H1 (cell line): ENCODE measurements at regions not wholly inside any gene's neighbourhood (a gene's known extent, or its start where the extent isn't known, plus 50 kb on each side); places are given as distances from the start of the nearest gene placed in this dataset.

Experiments used
- ASH2L ChIP-seq: fragments of 200-600, 300-600 bp; sonication (generic); IDR thresholded peaks from one replicate; pipeline ENCODE4 v1.7.1; 2017; ENCODE audit warnings: low read length
- BACH1 ChIP-seq: IDR thresholded peaks from 2 replicates; pipeline ENCODE4 v1.6.1; 2012; ENCODE audit warnings: low read length, improper control_type of control experiment
- BCL11A ChIP-seq, 2 experiments: IDR thresholded peaks; one replicate each; pipeline ENCODE4 v1.6.1; 2011; ENCODE audit warnings: low read depth in 2 of 2, low read length in 2 of 2, mild to moderate bottlenecking in 2 of 2
- EP300 ChIP-seq, 2 experiments: IDR thresholded peaks; 1 replicate in 1 of 2; 2 replicates in 1 of 2; pipeline ENCODE4 v1.6.1; 2011 to 2012; ENCODE audit warnings: low read depth in 2 of 2, low read length in 2 of 2, mild to moderate bottlenecking in 2 of 2, borderline replicate concordance in 1 of 2, inconsistent platforms in 1 of 2, moderate library complexity in 1 of 2
- POLR2A ChIP-seq, 2 experiments: IDR thresholded peaks; 1 replicate in 1 of 2; 2 replicates in 1 of 2; pipeline ENCODE4 v1.6.1; 2011; ENCODE audit warnings: low read depth in 2 of 2, low read length in 2 of 2, mild to moderate bottlenecking in 2 of 2; ENCODE audit errors: control extremely low read depth in 1 of 2
- POLR2AphosphoS5 ChIP-seq: IDR thresholded peaks from 2 replicates; pipeline ENCODE4 v1.6.1; 2011; ENCODE audit warnings: low read depth, low read length
- RAD21 ChIP-seq, 2 experiments: IDR thresholded peaks in 1 of 2; conservative IDR thresholded peaks in 1 of 2; 2 replicates each; pipeline ENCODE4 v1.6.1; 2011; ENCODE audit warnings: low read depth in 2 of 2, low read length in 2 of 2, improper control_type of control experiment in 1 of 2, inconsistent platforms in 1 of 2, mild to moderate bottlenecking in 1 of 2, moderate library complexity in 1 of 2
- RFX5 ChIP-seq: IDR thresholded peaks from 2 replicates; pipeline ENCODE4 v1.6.1; 2011; ENCODE audit warnings: low read depth, low read length, improper control_type of control experiment, borderline replicate concordance
- SIN3A ChIP-seq, 2 experiments: IDR thresholded peaks in 1 of 2; conservative IDR thresholded peaks in 1 of 2; 2 replicates each; pipeline ENCODE4 v1.6.1; 2011 to 2012; ENCODE audit warnings: low read length in 2 of 2, improper control_type of control experiment in 1 of 2, low read depth in 1 of 2, mild to moderate bottlenecking in 1 of 2
- SP1 ChIP-seq: IDR thresholded peaks from 2 replicates; pipeline ENCODE4 v1.6.1; 2011; ENCODE audit warnings: low read depth, low read length
- ZNF274 ChIP-seq: IDR thresholded peaks from 2 replicates; pipeline ENCODE4 v1.7.0; 2012; ENCODE audit warnings: low read length, borderline replicate concordance; ENCODE audit errors: extremely low read depth
- TF ChIP-seq, protein P1 (sequence below), 3 experiments: IDR thresholded peaks; 1 replicate in 2 of 3; 2 replicates in 1 of 3; pipeline versions ENCODE4 v1.5.1 to v1.6.1; 2011; ENCODE audit warnings: low read length in 3 of 3, mild to moderate bottlenecking in 3 of 3, inconsistent platforms in 2 of 3, low read depth in 1 of 3, moderate library complexity in 1 of 3; ENCODE audit not compliant: insufficient read depth in 1 of 3; ENCODE audit errors: control extremely low read depth in 1 of 3
- TF ChIP-seq, protein P2 (sequence below): IDR thresholded peaks from 2 replicates; pipeline ENCODE4 v1.6.1; 2012; ENCODE audit warnings: inconsistent platforms

DNA sequence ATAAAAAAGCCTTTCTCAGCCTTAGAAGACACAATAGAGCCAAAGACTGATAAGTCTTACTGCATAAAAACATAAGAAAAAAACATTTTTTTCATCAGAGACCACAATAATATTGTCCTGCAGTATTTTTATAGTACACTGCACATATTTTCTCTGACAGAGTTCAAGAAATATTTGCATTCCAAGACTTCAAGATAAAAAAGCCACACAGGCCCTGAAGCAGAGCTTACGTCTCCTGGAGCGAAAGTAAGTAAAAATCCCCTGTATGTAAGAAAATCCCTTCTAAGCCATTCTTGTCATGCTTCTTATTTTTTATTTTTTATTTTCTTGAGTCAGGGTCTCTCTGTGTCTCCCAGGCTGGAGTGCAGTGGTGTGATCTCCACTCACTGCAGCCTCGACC lies 755.9 kb downstream of the LIG4 start:
- TF ChIP-seq, protein P1, sequence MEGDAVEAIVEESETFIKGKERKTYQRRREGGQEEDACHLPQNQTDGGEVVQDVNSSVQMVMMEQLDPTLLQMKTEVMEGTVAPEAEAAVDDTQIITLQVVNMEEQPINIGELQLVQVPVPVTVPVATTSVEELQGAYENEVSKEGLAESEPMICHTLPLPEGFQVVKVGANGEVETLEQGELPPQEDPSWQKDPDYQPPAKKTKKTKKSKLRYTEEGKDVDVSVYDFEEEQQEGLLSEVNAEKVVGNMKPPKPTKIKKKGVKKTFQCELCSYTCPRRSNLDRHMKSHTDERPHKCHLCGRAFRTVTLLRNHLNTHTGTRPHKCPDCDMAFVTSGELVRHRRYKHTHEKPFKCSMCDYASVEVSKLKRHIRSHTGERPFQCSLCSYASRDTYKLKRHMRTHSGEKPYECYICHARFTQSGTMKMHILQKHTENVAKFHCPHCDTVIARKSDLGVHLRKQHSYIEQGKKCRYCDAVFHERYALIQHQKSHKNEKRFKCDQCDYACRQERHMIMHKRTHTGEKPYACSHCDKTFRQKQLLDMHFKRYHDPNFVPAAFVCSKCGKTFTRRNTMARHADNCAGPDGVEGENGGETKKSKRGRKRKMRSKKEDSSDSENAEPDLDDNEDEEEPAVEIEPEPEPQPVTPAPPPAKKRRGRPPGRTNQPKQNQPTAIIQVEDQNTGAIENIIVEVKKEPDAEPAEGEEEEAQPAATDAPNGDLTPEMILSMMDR (IDR thresholded peaks at IDR 0.05; ENCODE audit: control extremely low read depth in 1 of 3, insufficient read depth in 1 of 3, low read depth in 1 of 3, low read length in 3 of 3), result no peak
- TF ChIP-seq SP1, result no peak
- no peak for TF ChIP-seq EP300 (IDR thresholded peaks at IDR 0.05; ENCODE audit: borderline replicate concordance in 1 of 2, low read depth in 2 of 2, low read length in 2 of 2)
- no peak for TF ChIP-seq RAD21 (IDR thresholded peaks at IDR 0.05 in 1 of 2, conservative IDR thresholded peaks at IDR 0.05 in 1 of 2; ENCODE audit: low read depth in 2 of 2, low read length in 2 of 2)
- no peak for TF ChIP-seq ZNF274
- TF ChIP-seq POLR2A (IDR thresholded peaks at IDR 0.05; ENCODE audit: control extremely low read depth in 1 of 2, low read depth in 2 of 2, low read length in 2 of 2), result no peak
- no peak for TF ChIP-seq POLR2AphosphoS5
- TF ChIP-seq BACH1, result no peak
- no peak for TF ChIP-seq RFX5
- no peak for TF ChIP-seq SIN3A (conservative IDR thresholded peaks at IDR 0.05 in 1 of 2, IDR thresholded peaks at IDR 0.05 in 1 of 2; ENCODE audit: low read depth in 1 of 2, low read length in 2 of 2)
- TF ChIP-seq, protein P2, sequence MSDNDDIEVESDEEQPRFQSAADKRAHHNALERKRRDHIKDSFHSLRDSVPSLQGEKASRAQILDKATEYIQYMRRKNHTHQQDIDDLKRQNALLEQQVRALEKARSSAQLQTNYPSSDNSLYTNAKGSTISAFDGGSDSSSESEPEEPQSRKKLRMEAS, result no peak
- no peak for TF ChIP-seq ASH2L
- TF ChIP-seq BCL11A (IDR thresholded peaks at IDR 0.05; ENCODE audit: low read depth in 2 of 2, low read length in 2 of 2), result no peak
